Neural cell (in vitro differentiated cells): ENCODE measurements at regions not wholly inside any gene's neighbourhood (a gene's known extent, or its start where the extent isn't known, plus 50 kb on each side); places are given as distances from the start of the nearest gene placed in this dataset.

ENCODE experiments used
- H2AFZ ChIP-seq: fragments of 200-600, 300-800 bp; sonication (generic), shearing (Covaris generic); 2 replicates; pipeline ENCODE4 v1.6.0; 2014; ENCODE audit warnings: low read depth, mild to moderate bottlenecking, antibody characterized with exemption, low read length, moderate library complexity
- H3F3A ChIP-seq: fragments of 200-600 bp; shearing (Covaris generic); 2 replicates; pipeline ENCODE4 v1.6.1; 2016; ENCODE audit warnings: mild to moderate bottlenecking, moderate library complexity, mixed read lengths, antibody characterized with exemption, low read length; ENCODE audit not compliant: insufficient read depth, poor library complexity, severe bottlenecking
- H3K27ac ChIP-seq: fragments of 200-600, 300-800 bp; sonication (generic), shearing (Covaris generic); 2 replicates; pipeline ENCODE4 v1.5.1; 2014; ENCODE audit warnings: mild to moderate bottlenecking, low read length, moderate library complexity
- H3K27me3 ChIP-seq: fragments of 300-800, 200-600 bp; sonication (generic), shearing (Covaris generic); 2 replicates; pipeline ENCODE4 v1.6.0; 2014; ENCODE audit warnings: mild to moderate bottlenecking, low read depth, low read length, moderate library complexity; ENCODE audit not compliant: insufficient read depth
- H3K36me3 ChIP-seq: fragments of 300-800, 200-600 bp; sonication (generic), shearing (Covaris generic); 2 replicates; pipeline ENCODE4 v1.5.1; 2014; ENCODE audit warnings: mild to moderate bottlenecking, antibody characterized with exemption, low read length, moderate library complexity; ENCODE audit not compliant: insufficient read depth
- H3K4me2 ChIP-seq: fragments of 300-800, 200-600 bp; sonication (generic), shearing (Covaris generic); 2 replicates; pipeline ENCODE4 v1.6.0; 2014; ENCODE audit warnings: mild to moderate bottlenecking, low read length
- H3K4me3 ChIP-seq: fragments of 300-800, 200-600 bp; sonication (generic), shearing (Covaris generic); 2 replicates; pipeline ENCODE4 v1.5.1; 2014; ENCODE audit warnings: mild to moderate bottlenecking, low read length, moderate library complexity
- H3K79me2 ChIP-seq: fragments of 200-600 bp; shearing (Covaris generic); replicated peaks from 2 replicates; pipeline ENCODE4 v1.6.0; 2014; ENCODE audit warnings: mild to moderate bottlenecking, low read length, moderate library complexity; ENCODE audit not compliant: insufficient read depth
- H3K9ac ChIP-seq: fragments of 300-800, 200-600 bp; sonication (generic), shearing (Covaris generic); 2 replicates; pipeline ENCODE4 v1.6.1; 2016; ENCODE audit warnings: mild to moderate bottlenecking, low read length, mixed read lengths
- H3K9me2 ChIP-seq: fragments of 200-600 bp; shearing (Covaris generic); 2 replicates; pipeline ENCODE4 v1.6.1; 2016; ENCODE audit warnings: mild to moderate bottlenecking, low read length, mixed read lengths; ENCODE audit not compliant: insufficient read depth
- H3K9me3 ChIP-seq: fragments of 200-600, 300-800 bp; sonication (generic), shearing (Covaris generic); 2 replicates; pipeline ENCODE4 v1.6.1; 2016; ENCODE audit warnings: mild to moderate bottlenecking, mixed run types, low read length, moderate library complexity, mixed read lengths
- H4K20me1 ChIP-seq: fragments of 200-600 bp; shearing (Covaris generic); 2 replicates; pipeline ENCODE4 v1.6.1; 2016; ENCODE audit warnings: mild to moderate bottlenecking, mixed run types; ENCODE audit not compliant: insufficient read depth
- EP300 ChIP-seq: fragments of 450-650 bp; conservative IDR thresholded peaks from 2 replicates; pipeline ENCODE4 v1.6.1; 2014; ENCODE audit warnings: antibody characterized with exemption, mild to moderate bottlenecking, moderate library complexity; ENCODE audit not compliant: poor library complexity, severe bottlenecking
- EZH2 ChIP-seq: fragments of 200-600, 300-800 bp; shearing (Covaris generic), sonication (generic); IDR thresholded peaks from 2 replicates; pipeline ENCODE4 v1.6.1; 2014; ENCODE audit warnings: antibody characterized with exemption, low read length, borderline replicate concordance, mild to moderate bottlenecking; ENCODE audit not compliant: insufficient read depth, poor library complexity, severe bottlenecking
- MXI1 ChIP-seq: fragments of 450-650 bp; conservative IDR thresholded peaks from 2 replicates; pipeline ENCODE4 v1.6.1; 2014; ENCODE audit warnings: antibody characterized with exemption, mild to moderate bottlenecking; ENCODE audit not compliant: poor library complexity, severe bottlenecking
- POLR2AphosphoS5 ChIP-seq: IDR thresholded peaks from 2 replicates; pipeline ENCODE4 v1.6.1; 2012
- RAD21 ChIP-seq: fragments of 450-650 bp; conservative IDR thresholded peaks from 2 replicates; pipeline ENCODE4 v1.6.1; 2014; ENCODE audit warnings: antibody characterized with exemption, mild to moderate bottlenecking, moderate library complexity
- SMC3 ChIP-seq: fragments of 450-650 bp; conservative IDR thresholded peaks from 2 replicates; pipeline ENCODE4 v1.6.1; 2014; ENCODE audit warnings: antibody characterized with exemption, mild to moderate bottlenecking, moderate library complexity; ENCODE audit not compliant: poor library complexity
- TAF1 ChIP-seq: IDR thresholded peaks from 2 replicates; pipeline ENCODE4 v1.6.1; 2012; ENCODE audit warnings: low read depth
- TF ChIP-seq, protein P1 (sequence below): fragments of 450-650 bp; IDR thresholded peaks from 2 replicates; pipeline ENCODE4 v1.5.1; 2014; ENCODE audit warnings: antibody characterized with exemption, mild to moderate bottlenecking, moderate library complexity; ENCODE audit not compliant: poor library complexity, severe bottlenecking
- TF ChIP-seq, protein P2 (sequence below): IDR thresholded peaks from 2 replicates; pipeline ENCODE4 v1.6.1; 2012; ENCODE audit warnings: borderline replicate concordance

- Histone ChIP-seq H3K9me3 (no peaks in the 10 kb centered on the region), H2AFZ (no peak overlapping the region), H4K20me1 (no peaks in the 10 kb centered on the region), H3K36me3 (no peaks in the 10 kb centered on the region), H3K4me3 (no peak overlapping the region), H3K27ac (no peak overlapping the region), H3F3A (no peaks in the 10 kb centered on the region), H3K79me2 (no peaks in the 10 kb centered on the region), H3K9me2 (no peaks in the 10 kb centered on the region), H3K9ac (no peak overlapping the region), H3K27me3 (no peaks in the 10 kb centered on the region), H3K4me2 (no peak overlapping the region)
- TF ChIP-seq TAF1, result no peak
- TF ChIP-seq EZH2, result no peak
- TF ChIP-seq MXI1, result no peak
- no peak for TF ChIP-seq EP300
- no peak for TF ChIP-seq RAD21
- TF ChIP-seq, protein P1, sequence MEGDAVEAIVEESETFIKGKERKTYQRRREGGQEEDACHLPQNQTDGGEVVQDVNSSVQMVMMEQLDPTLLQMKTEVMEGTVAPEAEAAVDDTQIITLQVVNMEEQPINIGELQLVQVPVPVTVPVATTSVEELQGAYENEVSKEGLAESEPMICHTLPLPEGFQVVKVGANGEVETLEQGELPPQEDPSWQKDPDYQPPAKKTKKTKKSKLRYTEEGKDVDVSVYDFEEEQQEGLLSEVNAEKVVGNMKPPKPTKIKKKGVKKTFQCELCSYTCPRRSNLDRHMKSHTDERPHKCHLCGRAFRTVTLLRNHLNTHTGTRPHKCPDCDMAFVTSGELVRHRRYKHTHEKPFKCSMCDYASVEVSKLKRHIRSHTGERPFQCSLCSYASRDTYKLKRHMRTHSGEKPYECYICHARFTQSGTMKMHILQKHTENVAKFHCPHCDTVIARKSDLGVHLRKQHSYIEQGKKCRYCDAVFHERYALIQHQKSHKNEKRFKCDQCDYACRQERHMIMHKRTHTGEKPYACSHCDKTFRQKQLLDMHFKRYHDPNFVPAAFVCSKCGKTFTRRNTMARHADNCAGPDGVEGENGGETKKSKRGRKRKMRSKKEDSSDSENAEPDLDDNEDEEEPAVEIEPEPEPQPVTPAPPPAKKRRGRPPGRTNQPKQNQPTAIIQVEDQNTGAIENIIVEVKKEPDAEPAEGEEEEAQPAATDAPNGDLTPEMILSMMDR, result no peak
- TF ChIP-seq SMC3, result no peak
- TF ChIP-seq, protein P2, sequence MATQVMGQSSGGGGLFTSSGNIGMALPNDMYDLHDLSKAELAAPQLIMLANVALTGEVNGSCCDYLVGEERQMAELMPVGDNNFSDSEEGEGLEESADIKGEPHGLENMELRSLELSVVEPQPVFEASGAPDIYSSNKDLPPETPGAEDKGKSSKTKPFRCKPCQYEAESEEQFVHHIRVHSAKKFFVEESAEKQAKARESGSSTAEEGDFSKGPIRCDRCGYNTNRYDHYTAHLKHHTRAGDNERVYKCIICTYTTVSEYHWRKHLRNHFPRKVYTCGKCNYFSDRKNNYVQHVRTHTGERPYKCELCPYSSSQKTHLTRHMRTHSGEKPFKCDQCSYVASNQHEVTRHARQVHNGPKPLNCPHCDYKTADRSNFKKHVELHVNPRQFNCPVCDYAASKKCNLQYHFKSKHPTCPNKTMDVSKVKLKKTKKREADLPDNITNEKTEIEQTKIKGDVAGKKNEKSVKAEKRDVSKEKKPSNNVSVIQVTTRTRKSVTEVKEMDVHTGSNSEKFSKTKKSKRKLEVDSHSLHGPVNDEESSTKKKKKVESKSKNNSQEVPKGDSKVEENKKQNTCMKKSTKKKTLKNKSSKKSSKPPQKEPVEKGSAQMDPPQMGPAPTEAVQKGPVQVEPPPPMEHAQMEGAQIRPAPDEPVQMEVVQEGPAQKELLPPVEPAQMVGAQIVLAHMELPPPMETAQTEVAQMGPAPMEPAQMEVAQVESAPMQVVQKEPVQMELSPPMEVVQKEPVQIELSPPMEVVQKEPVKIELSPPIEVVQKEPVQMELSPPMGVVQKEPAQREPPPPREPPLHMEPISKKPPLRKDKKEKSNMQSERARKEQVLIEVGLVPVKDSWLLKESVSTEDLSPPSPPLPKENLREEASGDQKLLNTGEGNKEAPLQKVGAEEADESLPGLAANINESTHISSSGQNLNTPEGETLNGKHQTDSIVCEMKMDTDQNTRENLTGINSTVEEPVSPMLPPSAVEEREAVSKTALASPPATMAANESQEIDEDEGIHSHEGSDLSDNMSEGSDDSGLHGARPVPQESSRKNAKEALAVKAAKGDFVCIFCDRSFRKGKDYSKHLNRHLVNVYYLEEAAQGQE, result no peak
Measured at GRCh38 chr4:33465565-33465964, 2745.4 kb downstream of the PCDH7 start.

GRCh38 chr4:33467291-33467690 lies 2747.1 kb downstream of the PCDH7 start:
- no peaks in the 10 kb centered on the region for H3F3A ChIP-seq
- no peaks in the 10 kb centered on the region for H4K20me1 ChIP-seq
- no peak for TF ChIP-seq EP300
- no peak for TF ChIP-seq POLR2AphosphoS5
- TF ChIP-seq, protein P1, result no peak
- no peak for TF ChIP-seq EZH2
- no peak for TF ChIP-seq RAD21
- no peak for TF ChIP-seq TAF1
- TF ChIP-seq, protein P2, result no peak
- no peak for TF ChIP-seq MXI1
- TF ChIP-seq SMC3, result no peak
- H3K4me3 ChIP-seq, result no peak overlapping the region
- H3K4me2 ChIP-seq, result no peak overlapping the region
- H3K27me3 ChIP-seq, result no peaks in the 10 kb centered on the region
- H3K9me3 ChIP-seq, result no peaks in the 10 kb centered on the region
- H3K9me2 ChIP-seq, result no peaks in the 10 kb centered on the region
- no peaks in the 10 kb centered on the region for H3K36me3 ChIP-seq
- H2AFZ ChIP-seq, result no peak overlapping the region
- H3K79me2 ChIP-seq, result no peaks in the 10 kb centered on the region
- H3K9ac ChIP-seq, result no peak overlapping the region
- no peak overlapping the region for H3K27ac ChIP-seq
